ENCODE measurements at regions not wholly inside any gene's neighbourhood (a gene's known extent, or its start where the extent isn't known, plus 50 kb on each side); places are given as distances from the start of the nearest gene placed in this dataset.

DNA sequence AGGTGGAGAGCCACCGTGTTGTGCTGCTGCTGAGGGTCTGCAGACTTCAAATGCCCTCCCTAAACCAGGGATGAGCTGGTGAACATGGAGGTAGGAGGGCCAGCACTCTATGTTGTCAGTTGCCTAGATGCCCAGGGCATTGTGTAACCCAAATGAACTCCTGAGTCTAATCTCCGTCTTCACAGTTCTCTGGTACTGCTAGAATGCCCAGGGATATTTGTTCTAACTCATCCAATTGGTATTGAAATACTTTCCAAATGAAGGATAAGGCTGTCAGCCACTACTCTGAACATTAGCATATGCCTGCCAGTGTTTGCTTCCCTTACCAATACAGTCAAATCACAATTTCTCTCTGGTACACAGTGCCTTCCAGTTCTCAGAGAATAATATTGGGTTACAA, 492.6 kb downstream of the SLC4A3 start:
- Histone ChIP-seq H3K27ac (no peak overlapping the region), H3K4me3 (no peak overlapping the region), H3K9me3 (ENCODE audit: low read depth) (no peaks in the 10 kb centered on the region), H3K4me1 (ENCODE audit: low read depth) (no peaks in the 10 kb centered on the region), H3K27me3 (no peaks in the 10 kb centered on the region), H3K36me3 (no peaks in the 10 kb centered on the region)
- TF ChIP-seq, protein P1, sequence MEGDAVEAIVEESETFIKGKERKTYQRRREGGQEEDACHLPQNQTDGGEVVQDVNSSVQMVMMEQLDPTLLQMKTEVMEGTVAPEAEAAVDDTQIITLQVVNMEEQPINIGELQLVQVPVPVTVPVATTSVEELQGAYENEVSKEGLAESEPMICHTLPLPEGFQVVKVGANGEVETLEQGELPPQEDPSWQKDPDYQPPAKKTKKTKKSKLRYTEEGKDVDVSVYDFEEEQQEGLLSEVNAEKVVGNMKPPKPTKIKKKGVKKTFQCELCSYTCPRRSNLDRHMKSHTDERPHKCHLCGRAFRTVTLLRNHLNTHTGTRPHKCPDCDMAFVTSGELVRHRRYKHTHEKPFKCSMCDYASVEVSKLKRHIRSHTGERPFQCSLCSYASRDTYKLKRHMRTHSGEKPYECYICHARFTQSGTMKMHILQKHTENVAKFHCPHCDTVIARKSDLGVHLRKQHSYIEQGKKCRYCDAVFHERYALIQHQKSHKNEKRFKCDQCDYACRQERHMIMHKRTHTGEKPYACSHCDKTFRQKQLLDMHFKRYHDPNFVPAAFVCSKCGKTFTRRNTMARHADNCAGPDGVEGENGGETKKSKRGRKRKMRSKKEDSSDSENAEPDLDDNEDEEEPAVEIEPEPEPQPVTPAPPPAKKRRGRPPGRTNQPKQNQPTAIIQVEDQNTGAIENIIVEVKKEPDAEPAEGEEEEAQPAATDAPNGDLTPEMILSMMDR (IDR thresholded peaks at IDR 0.05; ENCODE audit: low read depth, low read length): no peak
- no peak for DNase-seq (ENCODE audit: low read depth in 1 of 2, low spot score in 1 of 2)

DNA sequence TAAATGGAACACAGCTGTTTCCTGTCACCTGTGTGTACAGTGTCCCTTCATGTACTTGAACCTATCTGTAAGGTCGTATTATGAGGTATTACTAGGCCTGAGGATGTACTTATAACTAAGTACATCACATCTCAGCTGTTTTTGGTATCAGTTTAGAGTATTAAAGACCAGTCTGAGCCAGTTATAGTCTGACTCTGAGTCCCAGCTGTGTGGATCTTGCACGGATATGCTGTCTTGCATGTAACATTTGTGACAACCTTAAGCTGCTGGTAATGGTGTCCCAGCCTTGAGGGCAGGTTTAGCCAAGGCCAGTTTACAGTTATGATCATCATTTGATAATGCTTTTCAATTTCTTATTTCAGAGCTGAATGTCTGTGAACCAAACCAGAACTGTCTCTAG, 496.3 kb downstream of the SLC4A3 start:
- H3K4me1 ChIP-seq (ENCODE audit: low read depth): no peaks in the 10 kb centered on the region
- no peaks in the 10 kb centered on the region for H3K27me3 ChIP-seq
- no peak overlapping the region for H3K4me3 ChIP-seq
- H3K27ac ChIP-seq: no peak overlapping the region
- H3K9me3 ChIP-seq (ENCODE audit: low read depth): no peaks in the 10 kb centered on the region
- TF ChIP-seq, protein P1 (IDR thresholded peaks at IDR 0.05; ENCODE audit: low read depth, low read length): no peak
- no peak for DNase-seq (ENCODE audit: low read depth in 1 of 2, low spot score in 1 of 2)
- H3K36me3 ChIP-seq: no peaks in the 10 kb centered on the region

DNA sequence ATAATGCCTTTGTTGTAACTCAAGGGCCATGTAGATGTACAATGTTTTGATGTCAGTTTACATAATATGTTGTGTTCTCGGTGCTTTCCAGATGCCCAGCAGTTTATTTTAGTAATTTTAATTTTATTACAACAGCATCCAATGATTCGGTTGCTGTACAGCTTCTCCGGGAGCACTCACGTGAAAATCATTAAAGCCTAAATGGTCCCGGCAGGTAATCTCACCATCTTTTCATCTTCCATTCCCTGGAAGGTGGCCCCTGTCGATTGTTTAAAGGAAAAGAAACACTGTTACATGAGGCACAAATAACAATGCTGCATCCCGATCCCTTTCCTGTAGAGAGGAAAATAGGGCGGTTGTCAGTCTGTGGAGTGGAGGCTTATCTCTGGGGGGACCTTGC, 498.1 kb downstream of the SLC4A3 start:
- H3K4me1 ChIP-seq (ENCODE audit: low read depth): no peaks in the 10 kb centered on the region

DNA sequence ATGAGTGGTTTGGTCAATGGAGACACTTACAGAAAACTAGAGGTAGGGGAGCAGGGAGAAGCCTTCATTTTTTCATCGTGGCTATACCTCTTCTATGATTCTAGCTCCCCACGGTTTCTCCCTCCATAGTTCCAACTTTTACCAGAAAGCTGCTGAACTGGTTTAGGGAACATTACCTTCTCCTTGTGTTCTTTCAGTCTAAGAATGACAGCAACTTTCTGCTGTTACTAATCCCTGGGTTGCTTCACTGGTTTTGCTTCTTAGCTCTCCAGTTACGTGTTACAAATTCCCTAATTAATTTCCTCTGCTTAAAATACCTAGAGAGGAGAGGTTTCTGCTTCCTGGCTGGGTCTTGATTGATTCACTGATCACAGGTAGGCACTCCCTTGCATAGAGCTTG, 499.9 kb downstream of the SLC4A3 start:
- Histone ChIP-seq H3K4me1 (ENCODE audit: low read depth) (no peaks in the 10 kb centered on the region), H3K9me3 (ENCODE audit: low read depth) (no peaks in the 10 kb centered on the region), H3K36me3 (no peaks in the 10 kb centered on the region), H3K4me3 (no peak overlapping the region), H3K27ac (no peak overlapping the region), H3K27me3 (no peaks in the 10 kb centered on the region)
- TF ChIP-seq, protein P1 (IDR thresholded peaks at IDR 0.05; ENCODE audit: low read depth, low read length): no peak
- DNase-seq (ENCODE audit: low read depth in 1 of 2, low spot score in 1 of 2): no peak

More for the DNA sequence above, 498.1 kb downstream of the SLC4A3 start:
- H3K27ac ChIP-seq: no peak overlapping the region
- TF ChIP-seq, protein P1 (IDR thresholded peaks at IDR 0.05; ENCODE audit: low read depth, low read length): no peak
- no peaks in the 10 kb centered on the region for H3K36me3 ChIP-seq
- no peaks in the 10 kb centered on the region for H3K27me3 ChIP-seq
- no peaks in the 10 kb centered on the region for H3K9me3 ChIP-seq (ENCODE audit: low read depth)
- no peak overlapping the region for H3K4me3 ChIP-seq
- no peak for DNase-seq (ENCODE audit: low read depth in 1 of 2, low spot score in 1 of 2)

DNA sequence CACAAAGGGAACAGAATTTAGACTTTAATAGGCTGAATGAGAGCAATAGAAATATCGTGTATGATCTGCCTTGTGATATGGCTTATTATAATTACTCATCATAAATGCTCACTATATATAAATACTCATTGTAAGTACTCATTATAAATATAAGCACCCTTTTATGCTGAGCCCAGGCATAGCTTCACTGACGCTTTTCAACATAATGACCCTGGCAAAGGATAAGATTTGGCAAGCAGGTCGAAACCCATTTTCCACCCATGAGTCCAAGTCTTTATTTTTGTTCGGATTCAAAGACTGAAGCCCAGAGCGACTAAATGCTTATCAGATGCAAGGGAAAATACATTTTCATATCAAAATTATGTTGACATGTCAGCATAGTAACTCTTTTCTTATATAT, 500.4 kb downstream of the SLC4A3 start:
- Histone ChIP-seq H3K9me3 (ENCODE audit: low read depth) (no peaks in the 10 kb centered on the region), H3K4me3 (no peak overlapping the region), H3K4me1 (ENCODE audit: low read depth) (no peaks in the 10 kb centered on the region), H3K27me3 (no peaks in the 10 kb centered on the region), H3K36me3 (no peaks in the 10 kb centered on the region), H3K27ac (no peak overlapping the region)
- DNase-seq (ENCODE audit: low read depth in 1 of 2, low spot score in 1 of 2): no peak
- TF ChIP-seq, protein P1 (IDR thresholded peaks at IDR 0.05; ENCODE audit: low read depth, low read length): no peak

DNA sequence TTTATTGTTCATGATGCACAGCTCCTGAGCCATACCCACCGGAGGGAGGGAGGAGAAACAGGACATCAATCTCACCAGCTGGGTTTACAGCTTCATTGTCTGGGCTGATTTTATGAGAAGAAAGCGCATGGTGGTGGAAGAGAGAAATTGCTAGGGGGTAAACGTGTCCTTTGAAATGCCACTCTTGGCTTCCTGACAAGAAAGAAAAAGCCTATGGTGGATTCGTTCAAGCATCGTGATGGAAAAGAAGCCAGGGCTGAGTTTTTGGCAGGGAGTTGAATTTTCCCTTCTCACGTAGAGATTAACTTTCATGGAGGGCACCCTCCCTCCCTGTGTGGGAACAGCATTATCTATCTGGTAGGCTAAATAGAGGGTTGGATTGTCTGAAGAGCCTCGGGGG, 502.0 kb downstream of the SLC4A3 start:
- Histone ChIP-seq H3K36me3 (no peaks in the 10 kb centered on the region), H3K4me3 (no peak overlapping the region), H3K9me3 (ENCODE audit: low read depth) (no peaks in the 10 kb centered on the region), H3K27me3 (no peaks in the 10 kb centered on the region), H3K27ac (no peak overlapping the region), H3K4me1 (ENCODE audit: low read depth) (no peaks in the 10 kb centered on the region)
- DNase-seq (ENCODE audit: low read depth in 1 of 2, low spot score in 1 of 2): no peak
- TF ChIP-seq, protein P1 (IDR thresholded peaks at IDR 0.05; ENCODE audit: low read depth, low read length): no peak

Data from cardiac muscle cell (in vitro differentiated cells and primary cell).